ENCODE measurements at regions not wholly inside any gene's neighbourhood (a gene's known extent, or its start where the extent isn't known, plus 50 kb on each side); places are given as distances from the start of the nearest gene placed in this dataset.
A peak's percentile ranks its signal among the peaks of the same experiment; 100 is the strongest.
"Not testable (repeated sequence)": the region's sequence is repeated elsewhere in the genome, so short reads cannot be mapped to it uniquely, and the experiment has no call there.

DNA sequence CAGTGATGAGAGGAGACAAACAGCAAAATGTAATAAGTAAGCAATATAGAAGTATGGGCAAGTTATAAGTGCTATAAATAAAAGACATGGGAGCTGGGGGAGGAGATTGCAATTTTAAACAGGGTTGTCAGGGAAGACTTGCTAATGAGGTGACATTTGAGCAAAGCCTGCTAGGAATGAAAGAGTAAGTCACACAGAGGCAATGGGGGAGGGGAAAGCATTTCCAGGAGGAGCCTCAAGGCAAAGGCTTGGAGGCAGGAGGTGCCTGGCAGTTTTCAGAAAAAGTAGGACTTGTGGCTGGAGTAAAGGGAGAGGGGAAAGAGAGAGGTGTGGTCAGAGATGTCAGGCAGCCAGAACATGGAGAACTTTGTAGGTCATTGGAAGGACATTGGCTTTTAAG, 124.4 kb upstream of the NMUR2 start:
- DNase-seq, result no peak

DNA sequence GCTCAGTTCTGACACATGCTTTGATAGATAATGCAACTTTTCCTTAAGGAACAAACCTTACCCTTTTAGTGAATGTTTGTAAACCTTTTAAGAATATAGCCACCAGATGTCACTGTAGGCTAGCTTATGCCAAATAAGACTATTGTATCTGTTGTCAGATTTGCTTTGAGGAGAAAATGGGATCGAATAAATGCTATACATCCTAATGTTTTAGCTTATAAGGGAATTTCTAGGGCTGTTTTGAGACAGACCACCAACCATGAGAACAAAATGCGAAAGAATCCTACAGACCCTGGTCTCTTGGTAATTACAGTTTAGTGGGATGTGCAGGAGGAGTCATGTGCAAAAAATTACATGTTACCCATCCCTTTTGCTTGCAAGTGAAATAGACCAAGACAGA, 127.6 kb upstream of the NMUR2 start:
- DNase-seq, result peak; percentile 58

DNA sequence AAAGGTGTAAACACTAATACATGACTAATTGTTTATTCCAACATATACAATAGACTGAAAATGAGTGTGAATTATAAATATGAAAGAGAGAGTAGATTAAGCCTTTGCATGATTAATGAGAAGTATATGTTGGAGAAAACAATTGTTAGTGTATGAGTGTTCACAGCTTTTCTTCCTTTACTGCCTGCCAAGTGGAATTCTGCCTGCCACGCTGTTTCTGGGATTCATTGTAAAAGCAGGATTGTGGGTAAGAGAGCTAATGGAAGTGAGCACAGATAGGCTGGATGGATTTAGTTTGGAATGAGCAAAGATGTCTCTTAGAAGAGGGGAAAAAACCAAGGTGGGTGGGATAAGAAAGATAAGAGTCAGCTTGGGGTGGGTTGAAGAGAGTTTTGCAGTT, 129.6 kb upstream of the NMUR2 start:
- DNase-seq, result no peak

DNA sequence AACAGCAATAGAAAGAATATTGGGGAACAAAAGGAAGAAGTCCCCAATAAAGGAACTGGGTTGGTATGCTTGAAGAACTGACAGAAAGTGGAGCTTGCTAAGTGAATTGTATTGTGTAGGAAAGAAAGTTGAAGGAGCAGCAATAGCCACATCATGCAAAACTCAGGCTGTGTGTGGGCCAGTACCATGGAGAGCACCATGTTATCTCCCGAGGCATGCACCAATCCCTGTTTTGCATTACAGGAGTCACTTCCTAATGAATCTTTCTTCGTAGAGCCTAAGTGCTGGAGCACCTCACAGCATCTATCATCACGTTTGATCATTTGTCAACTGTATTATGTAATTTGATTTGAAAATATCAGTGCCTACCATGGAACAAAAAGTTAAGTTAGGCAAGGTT, 137.7 kb upstream of the NMUR2 start:
- no peak for DNase-seq

DNA sequence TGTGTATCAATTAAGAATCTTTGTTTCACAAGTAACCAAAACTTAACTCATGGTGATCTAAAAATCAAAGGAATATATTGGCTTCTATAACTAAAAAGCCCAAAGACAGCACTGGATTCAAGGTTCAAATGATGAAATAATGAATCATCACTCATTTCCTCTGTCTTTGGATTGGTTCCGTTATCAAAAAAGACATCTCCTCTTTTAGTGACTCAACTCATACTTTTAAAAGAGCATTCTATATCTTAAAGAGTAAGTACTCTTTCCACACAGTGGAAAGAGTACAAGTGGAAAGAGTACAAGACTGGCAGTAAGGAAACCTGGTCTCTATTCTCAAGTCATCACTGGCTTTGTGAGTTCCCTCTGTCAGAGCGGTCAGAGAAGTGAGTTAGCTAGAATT, 141.4 kb upstream of the NMUR2 start:
- DNase-seq, result no peak

DNA sequence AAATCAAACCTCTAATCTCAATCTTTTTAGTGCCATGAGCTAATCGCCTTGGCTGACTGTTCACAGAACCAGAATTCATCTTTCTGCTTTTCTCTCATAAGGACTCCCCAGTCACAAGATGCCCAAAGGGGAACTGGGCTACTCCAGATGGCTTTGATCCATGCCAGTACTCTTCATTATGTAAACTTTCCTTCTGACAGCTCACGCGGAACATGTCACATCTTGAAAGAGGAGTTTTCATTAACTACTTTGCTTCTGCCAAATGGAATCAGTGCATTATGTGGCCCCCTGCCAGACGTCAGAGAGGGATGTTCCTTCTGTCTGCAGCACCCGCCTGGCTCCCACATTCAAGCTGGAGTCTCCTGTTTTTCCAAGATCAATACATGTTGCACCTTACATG, 142.1 kb upstream of the NMUR2 start:
- no peak for DNase-seq

DNA sequence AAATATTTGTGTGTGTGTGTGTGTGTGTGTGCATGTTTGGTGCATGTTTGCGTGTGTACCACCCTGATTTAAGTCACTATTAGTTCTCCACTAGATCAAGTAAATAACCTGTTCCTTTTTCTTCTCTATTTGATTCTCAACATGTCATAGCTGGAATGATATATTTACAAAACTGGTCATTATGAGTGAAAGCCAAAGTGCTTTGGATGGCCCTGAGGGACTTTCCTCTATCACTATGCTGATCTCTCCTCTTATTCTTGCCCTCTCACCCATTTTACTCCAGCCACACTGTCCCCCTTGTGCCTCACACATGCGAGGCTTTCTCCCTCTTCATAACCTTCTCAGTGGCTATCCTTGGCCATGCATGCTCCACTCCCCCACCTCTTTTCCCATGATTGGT, 144.6 kb upstream of the NMUR2 start:
- DNase-seq, result no peak

DNA sequence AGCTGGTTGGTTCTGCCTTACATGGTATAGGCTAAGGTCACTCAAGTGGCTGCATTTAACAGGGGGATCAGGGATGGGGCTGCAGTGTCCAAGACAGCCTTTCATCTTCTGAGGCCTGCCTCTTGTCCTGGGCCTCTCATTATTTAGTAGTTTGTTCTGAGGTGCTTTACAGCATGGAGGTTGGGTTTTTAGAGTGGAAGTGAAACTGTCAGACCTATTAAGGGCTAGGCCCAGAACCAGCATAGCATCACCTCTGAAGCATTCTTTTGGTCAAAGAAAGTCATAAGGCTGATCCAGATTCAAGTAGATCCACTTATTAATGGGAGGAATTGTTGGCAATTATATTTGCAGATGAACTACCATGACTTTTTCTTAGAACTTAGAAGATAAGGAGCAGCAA, 146.0 kb upstream of the NMUR2 start:
- no peak for DNase-seq

DNA sequence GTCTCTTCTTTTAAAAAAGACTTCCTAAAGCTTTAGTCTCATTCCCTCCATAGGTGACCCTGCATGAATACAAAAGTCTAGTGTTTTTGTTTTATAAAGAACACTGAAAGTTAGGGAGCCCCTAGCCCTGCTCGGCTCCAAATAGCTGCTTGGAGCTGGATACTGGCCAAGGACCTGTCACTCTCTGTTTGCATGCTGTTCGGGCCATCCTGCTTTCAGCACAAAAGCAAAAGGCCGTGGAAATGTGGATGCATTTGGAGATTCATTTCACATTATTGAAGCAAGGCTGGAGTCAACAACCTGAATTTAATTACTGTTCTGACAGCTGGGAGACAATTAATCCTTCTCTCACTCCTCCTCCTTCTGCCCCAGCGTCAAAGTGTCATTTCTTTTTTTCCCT, 151.7 kb upstream of the NMUR2 start:
- no peak for DNase-seq

DNA sequence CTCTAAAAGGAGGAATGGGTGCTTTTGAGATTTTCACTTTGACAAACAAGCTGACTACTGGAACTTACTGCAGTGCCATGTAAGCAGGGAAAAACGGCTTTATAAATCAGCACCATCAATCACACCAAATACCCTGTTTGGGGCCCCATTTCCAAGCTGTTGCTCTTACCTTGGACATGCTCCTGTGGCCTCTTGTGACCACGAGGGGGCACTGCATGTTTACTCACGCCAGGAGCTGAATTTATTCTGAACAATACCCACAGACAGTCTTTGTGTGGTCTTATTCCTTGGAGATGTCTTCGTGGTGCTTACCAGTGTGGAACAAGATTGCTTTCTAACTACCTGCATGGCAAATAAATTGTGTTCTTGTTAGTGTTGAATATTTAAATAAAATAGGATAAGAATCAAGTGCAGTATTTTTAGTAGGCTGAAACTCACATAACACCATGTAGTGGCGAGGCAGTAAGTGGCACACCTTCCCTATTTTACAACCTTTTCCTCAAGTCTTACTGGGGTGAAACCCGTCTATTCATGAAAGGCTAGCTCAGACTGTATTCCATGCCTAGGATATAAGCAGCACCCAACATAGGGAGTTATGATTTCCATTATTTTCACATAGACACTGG, 155.5 kb upstream of the NMUR2 start:
- peak; percentile 50 for DNase-seq

DNA sequence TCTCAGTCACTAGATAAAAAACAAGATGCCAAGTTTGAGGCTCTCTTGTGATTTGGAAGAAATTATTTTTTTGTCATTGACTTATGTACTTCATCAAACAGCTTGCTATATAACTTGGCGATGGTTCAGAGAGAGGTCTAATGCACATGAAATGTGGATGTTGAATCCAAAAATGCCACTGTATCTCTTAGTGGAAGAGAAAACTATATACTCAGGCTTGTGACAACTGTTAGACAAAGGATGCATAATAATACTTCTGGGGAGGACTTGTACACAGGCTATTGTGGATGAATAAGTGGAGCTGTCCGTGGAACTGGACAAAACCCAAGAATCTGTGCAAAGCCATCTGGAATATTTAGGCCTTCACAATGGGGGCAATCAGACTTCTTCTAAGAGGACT, 162.9 kb upstream of the NMUR2 start:
- no peak for DNase-seq

DNA sequence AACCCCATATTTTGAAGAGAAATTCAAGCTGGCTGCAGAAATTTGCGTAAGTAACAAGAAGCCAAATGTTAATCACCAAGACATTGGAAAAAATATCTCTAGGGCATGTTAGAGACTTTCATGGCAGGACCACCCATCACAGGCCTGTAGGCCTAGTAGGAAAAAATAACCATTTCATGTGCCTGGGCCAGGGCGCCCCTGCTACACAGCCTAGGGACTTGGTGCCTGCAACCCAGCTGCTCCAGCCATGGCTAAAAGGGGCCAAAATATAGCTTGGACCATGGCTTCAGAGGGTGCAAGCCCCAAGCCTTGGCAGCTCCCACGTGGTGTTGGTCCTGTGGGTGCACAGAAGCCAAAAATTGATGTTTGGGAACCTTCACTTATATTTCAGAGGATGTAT, 167.7 kb upstream of the NMUR2 start:
- no peak for DNase-seq

DNA sequence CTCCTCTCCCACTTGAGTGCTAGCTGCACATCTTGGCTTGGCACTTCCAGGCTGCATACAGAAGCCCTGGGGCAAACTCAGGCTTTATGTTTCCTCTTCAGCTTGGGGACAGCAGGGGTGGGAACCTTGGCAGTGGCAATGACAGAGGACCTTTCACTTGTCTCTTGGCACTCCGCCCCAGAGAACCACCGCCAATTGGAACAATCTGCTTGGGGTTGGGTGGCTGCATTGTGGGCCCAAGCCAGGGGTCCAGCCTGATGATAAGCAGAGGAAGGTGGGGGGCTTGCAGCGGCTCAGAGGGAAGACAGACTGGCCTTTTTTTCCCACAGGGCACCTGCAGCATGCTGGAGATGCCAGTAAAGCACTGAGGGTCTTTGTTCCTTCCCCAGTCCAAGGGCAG, 179.0 kb upstream of the NMUR2 start:
- DNase-seq, result no peak

DNA sequence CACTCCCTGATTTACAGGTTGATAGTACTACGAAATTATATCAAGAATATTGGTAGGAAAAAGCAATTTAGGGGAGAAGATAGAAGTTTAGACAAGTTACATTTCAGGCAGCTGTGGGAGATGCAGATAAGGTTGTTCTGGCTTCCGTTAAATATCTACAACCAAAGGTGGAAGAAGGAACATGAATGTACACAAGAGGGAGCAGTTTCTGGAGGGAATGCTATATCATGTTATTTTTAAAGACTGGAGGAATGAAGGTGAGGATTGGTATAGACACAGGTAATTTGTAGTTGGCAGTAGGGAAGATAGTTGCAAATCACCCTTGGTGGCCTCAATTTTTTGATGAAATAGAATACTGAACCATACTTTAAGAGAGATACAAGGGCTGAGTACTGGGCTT, 187.3 kb upstream of the NMUR2 start:
- DNase-seq, result no peak

DNA sequence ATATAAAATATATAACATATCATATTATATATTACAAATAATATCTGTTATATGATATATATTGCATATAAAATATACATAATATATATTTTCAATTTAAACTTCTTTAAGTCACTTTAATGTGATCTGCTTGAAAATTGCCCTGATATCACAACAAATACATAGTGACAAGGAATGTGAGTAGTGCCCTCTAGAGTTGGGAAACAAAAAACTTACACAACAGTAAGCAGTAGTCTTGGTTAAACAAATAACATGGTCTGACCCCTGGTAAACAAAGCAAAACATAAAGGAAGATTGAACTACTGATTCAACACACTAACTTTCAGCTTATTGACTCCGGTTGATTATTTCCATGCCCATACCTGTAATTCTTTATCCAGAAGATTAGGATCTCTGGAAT, 188.3 kb upstream of the NMUR2 start:
- peak; percentile 6 for DNase-seq

DNA sequence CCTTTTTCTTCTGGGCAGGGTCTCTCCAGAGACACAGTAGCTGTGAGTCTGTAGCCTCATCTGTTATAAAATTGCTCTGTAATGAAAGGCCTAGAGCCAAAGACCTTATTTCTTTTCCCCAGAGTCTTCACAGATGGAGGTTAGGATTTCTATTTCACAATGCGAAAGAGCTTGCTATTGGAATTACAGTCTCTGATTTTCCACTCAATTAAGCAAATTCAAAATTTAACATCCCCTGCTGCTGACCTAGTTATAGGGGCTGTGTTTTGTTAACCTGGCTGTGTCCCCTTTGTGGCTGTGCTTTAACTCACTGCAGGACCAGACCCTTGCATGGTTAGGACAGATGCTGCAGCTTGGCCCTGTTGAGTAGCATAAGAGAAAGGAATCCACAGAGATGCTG, 190.3 kb upstream of the NMUR2 start:
- DNase-seq, result no peak

DNA sequence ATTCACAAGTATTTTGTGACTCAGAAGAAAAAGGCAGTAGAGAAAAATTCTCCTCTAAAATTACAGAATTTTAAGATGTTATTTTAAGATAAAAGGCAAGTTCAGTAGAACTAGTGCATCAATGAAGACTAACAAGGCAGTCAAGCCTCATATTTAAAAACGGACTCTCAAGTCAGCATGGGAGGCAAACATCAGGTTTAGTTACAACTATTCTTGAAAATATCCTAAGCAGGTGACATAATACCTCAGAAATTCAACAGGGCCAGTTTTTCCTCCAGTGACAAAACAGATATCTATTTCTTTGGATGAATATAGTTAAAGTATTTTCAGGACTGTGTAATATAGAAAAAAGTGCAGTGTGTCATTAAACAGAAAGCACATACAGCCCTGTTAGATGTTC, 194.0 kb upstream of the NMUR2 start:
- no peak for DNase-seq

DNA sequence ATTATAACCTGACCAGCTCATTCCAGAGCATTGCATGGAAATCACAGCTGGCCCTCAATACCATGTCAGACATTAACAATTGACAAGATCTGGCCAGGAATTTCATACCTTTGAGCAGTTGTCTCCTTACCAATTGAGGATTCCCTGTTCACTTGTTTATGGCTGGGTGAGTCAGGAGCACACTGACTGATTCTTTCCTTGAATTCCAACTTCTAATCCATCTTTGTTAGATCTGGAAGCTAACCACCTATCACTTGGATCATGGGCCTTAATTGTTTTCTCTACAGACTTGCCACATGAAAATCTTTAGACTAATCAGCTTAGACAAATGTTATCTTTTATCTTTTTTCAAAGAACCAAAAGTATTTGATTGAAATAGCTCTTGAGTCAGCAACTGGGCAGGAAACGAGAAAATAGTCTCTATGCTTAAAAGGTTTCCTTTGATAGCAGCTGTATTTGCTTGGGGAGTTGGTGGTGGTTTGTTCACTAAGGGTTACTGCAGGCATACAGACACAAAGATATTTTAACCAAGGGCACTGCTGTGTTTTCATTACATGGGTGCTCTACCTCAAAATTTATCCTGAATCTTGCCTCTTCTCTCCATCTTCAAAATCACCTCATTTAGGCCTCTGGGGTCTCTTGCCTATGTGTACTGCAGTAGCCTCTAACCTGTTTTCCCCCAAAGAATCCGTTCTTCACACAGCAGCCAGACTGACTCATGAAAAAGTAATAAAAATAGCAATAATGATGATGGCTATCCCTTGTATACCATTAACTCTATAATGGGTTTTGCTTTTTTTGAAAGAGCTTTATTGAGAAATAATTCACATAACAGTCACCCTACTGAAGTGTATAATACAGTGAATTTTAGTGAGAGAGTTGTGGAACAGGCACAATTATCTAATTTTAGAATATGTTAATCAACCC, 197.0 kb upstream of the NMUR2 start:
- DNase-seq, result no peak

DNA sequence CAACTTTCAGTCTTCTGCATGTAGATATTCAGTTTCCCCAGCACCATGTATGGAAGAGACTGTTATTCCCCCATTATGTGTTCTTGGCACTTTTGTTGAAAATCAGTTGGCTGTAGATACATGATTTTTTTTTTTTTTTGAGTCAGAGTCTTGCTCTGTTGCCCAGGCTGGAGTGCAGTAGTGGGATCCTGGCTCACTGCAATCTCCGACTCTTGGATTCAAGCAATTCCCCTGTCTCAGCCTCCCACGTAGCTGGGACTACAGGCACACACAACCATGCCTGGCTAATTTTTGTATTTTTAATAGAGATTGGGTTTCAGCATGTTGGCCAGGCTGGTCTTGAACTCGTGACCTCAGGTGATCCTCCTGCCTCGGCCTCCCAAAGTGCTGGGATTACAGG, 201.0 kb upstream of the NMUR2 start:
- DNase-seq, result not testable (repeated sequence)

DNA sequence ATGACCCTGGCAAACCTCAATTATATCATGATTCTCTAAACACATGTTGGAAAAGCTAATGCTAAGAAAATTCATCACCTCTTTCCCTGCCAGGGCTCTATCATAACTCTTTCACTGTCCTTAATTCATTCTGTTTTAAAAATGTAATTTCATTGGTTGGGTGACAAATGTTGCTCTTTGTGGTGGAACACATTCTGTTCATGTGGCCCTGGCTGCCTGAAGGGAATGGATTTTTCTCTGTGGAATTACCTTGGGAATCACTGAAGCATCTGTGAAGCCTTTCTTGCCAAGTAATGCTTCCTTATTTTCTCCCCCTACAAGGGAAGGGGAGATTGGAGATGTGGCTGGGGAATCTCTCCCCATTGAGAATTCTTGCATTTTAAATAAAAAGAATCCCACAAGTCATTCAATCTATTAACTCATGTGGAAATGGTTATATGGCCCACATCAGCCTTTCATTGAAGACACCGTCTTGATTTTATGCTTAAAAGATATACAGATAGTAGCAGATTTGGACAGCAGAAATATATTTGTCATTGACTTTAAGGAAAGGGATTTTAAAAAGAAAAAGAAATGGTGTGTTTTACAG, 201.8 kb upstream of the NMUR2 start:
- DNase-seq, result no peak

DNA sequence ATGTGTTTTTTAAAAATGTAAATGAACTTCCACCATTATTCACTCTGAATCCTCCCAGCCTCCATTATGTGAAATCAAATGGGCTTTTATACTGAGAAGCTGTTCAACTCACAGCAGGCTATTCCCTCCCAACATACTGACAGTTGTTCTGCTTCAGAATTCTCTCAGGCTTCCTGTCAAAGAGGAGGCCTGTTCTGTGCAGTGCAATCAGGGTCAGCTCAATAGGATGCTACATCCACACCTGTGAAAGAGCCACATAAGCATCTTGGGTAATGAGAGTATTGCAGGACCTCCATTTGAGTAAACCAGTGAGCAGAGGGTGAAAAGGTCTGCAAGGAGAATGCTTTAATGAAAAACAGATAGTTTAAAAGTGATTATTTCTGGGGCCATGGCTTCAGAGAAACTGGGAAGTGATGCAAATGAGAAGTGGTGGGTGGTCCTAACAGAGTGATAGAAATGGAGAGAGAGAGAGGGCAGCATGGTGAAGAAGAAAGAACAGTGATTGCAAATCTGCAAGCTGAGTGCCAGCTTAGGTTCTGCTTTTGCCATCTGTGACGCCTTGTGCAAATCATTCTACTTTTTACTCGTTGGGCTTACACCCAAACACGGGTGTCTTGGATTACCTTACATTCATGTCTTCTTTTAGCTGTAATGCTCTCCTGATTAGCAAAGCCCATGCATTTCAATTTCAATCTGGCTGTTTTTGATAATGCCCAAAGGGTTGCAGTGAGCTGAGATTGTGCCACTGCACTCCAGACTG, 202.5 kb upstream of the NMUR2 start:
- no peak for DNase-seq

DNA sequence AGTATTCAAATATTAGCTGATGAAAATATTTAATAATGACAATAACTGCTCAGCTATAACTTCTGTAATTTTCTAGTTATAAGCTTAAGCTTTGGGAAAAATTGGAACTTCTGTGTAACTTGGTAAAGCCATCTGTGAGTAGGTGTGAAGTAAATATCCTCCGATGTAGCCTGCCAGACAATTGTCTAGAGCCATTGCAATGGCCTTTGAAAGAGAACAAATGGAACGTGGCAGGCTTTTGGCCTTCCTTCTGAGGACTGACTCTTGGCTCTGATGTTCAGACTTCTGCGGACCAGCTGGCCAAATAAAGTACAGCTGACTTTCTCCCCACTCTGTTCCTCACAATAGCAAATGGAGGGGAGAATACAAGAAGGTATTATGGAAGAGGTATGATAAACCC, 203.4 kb upstream of the NMUR2 start:
- no peak for DNase-seq

DNA sequence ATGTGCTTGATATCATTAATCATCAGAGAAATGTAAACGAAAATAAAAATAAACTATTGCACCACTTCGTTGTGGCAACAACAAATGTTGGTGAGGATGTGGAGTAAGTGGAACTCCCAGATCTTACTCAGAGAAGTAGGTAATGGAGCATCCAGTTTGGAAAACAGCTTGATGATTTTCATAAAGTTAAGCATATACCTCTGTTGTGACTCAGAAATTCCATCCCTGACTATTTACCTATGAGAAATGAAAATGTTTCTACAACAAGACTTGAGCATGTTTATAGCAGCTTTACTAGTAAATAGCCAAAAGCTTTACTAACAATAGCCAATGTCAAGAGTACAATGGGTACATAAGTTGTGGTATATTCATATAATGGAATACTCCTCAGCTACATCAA, 214.7 kb upstream of the NMUR2 start:
- no peak for DNase-seq

DNA sequence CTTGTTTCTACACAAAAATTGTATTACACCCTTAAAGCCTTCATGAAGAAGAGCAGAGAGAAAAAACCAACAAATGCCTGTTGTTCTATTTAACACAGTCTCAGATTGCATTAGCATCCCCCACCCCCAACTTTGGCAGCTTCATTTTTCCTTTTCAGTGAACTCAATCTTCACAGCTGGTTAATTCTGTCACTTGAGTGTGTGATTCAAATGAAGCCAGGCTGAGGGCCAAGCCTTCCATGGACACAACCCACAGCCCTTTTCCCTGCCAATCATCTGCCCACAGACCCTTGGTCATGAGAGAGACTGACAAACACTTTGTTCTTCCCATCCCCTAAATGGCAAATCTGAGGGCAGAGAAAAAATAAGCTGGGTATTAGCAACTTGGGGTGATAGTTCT, 217.5 kb upstream of the NMUR2 start:
- DNase-seq, result no peak

All from hematopoietic multipotent progenitor cell treated with erythropoietin and hydrocortisone succinate and interleukin-3 and kit ligand, for 8 days (in vitro differentiated cells).